ENCODE measurements at regions not wholly inside any gene's neighbourhood (a gene's known extent, or its start where the extent isn't known, plus 50 kb on each side); places are given as distances from the start of the nearest gene placed in this dataset.
"Not testable (repeated sequence)": the region's sequence is repeated elsewhere in the genome, so short reads cannot be mapped to it uniquely, and the experiment has no call there.

DNA sequence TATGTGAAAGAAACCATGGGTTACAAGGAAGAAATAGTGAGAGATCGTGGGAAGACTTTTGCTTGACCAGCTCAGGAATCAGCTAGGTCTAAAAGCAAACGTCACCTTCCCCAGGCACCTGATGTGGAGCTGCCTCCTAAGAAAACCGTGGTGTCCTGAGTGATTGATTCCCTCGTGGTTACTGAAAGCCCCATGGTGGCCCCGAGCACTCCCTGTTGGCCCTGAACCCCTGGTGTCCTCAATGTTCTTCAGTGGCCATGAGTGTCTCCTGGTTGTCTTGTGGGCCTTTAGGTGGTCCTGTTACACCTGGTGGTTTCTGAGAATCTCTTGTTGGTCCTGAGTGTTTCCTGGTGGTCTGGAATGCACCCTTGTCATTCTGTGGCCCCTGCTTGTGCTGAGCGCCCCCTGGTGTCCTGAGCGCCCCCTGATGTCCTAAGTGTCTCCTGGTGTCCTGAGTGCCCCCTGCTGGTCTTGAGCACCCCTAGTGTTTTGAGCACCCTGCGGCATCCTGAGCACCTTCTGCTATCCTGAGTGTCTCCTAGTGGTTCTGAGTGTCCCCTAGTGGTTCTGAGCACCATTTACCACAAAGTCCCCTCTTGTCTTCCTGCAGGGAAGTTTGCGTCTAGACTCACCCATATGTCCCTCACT, 518.7 kb downstream of the TMEM121 start:
- peak; percentile 78 for DNase-seq (ENCODE audit: low spot score)

- DNase-seq (ENCODE audit: low spot score) = no peak
These were observed 525.4 kb downstream of the TMEM121 start for GRCh38 chr14:106051796-106052195.

DNA sequence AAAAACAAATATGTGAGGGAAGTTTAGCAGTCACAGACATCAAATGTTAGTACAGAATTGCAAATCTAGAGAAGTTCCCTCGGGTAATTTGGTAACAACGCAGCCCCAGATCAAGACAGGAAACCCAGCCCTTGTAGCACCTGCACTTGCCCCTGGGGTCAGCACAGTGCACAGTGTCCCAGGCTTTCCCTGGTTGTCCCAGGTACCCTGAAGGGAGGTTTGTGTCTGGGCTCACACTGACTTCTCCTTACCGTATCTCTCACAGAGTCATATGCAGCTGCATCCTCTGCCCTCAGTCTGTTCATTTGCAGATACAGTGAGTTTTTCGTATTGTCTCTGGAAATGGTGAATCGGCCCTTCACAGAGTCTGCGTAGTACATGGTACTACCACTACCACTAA, 528.9 kb downstream of the TMEM121 start:
- no peak for DNase-seq (ENCODE audit: low spot score)

DNA sequence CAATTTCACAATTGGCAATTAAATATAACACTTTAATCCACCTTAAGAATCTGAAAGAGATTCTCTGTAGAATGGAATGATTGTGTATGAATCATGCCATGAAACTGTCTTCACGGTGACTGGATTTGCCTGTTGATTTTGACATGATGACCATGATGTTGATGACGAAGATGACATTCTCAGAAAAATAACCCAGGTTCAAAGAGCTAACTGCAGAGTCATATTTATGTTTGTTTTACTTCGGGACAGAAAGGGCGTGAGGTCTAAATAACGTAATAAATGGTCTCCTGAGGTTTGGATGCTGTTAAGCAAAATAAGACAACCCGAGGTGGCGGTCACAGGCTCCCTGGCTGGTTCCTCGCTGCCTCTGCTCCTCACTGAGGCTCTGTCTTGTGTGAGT, 532.0 kb downstream of the TMEM121 start:
- DNase-seq (ENCODE audit: low spot score) = no peak

DNA sequence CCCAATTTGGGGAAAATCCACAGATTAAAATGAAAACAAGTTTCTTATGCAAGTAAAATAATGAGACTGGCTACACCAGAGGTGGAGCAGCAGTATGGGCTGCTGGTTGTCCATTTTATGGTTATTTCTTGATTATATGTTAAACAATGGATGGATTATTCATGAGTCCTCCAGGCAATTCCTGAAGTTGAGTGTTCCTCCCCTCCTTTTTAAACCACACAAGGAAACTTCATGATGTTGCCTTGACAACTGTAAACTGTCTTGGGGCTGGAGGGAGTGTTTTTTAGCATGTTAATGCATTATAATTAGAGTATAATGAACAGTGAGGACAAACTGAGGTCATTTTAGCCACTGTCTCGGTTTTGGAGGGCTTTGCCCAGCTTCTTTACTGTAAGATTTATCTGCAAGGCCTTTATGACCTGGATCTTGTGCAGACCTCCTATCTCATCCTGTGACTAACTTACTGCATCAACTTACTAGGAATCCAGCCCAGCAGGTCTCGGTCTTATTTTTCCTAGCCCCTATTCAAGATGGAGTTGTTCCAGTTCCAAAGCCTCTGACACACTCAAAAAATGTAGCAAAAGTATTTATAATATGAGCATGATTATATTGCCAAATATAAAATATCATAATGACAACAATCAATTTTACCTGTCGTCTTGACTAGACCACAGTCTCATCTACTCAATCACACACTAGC, 534.0 kb downstream of the TMEM121 start:
- no peak for DNase-seq (ENCODE audit: low spot score)

- peak; percentile 89 for DNase-seq (ENCODE audit: low spot score)
These were observed 535.6 kb downstream of the TMEM121 start for GRCh38 chr14:106061877-106062500.

- no peak for DNase-seq (ENCODE audit: low spot score)
These were observed 536.3 kb downstream of the TMEM121 start for GRCh38 chr14:106062502-106063272.

- DNase-seq (ENCODE audit: low spot score) = no peak
These were observed 541.6 kb downstream of the TMEM121 start for GRCh38 chr14:106067935-106068334.

- no peak for DNase-seq (ENCODE audit: low spot score)
These were observed 543.6 kb downstream of the TMEM121 start for GRCh38 chr14:106069804-106070625.

DNA sequence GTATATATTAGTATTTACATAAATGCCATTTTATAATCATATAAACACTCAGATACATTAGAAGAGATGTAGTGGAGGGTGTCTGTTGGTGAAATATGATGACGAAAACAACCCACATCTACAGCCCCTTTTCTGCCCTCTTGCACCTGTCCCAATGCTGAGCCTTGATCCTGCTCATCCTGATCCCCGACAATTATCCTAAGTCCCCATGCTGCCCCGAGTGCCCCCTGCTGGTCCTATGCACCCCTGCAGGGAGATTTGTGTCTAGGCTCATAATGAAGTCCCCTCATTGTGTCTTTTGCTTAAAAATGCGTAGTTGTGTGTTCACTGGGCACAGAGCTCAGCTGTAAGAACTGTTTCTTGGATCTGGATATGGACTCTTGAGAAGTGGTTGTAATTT, 554.5 kb downstream of the TMEM121 start:
- DNase-seq (ENCODE audit: low spot score) = no peak

DNA sequence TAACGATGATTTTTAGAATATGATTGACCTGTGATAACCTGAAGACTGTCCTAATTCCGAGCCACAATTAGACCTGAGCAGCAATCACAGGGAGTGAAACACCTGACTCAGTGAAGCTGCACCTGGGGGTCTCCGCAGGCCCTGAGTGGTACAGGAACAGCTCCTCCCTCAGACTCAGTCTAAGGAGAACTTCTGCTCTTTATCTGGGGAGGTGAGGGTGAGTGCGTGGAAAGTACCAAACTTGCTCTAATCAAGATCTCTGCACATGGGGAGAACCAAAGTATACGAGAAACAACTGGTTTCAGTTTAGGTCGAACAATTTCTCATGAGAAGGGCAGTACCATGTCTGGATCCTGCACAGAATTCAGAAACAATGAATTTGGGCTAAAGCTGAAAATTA, 555.3 kb downstream of the TMEM121 start:
- not testable (repeated sequence) for DNase-seq (ENCODE audit: low spot score)

DNA sequence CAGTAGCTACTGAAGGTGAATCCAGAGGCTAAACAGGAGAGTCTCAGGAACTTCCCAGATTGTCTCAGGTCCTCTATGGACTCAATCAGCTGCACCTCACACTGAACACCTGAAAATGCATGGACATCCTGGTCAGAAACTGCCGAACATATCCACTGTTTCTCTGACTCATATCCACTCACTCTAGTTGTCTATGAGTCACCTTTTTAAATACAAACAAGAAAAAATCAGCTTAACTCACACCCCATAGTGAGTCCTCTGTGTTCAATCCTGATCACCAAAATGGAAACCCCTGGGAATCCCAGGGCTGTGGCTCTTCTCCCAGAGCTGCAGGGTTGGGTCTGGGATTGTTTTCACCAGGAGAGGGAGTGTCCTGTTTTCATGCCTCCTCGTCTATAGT, 556.7 kb downstream of the TMEM121 start:
- no peak for DNase-seq (ENCODE audit: low spot score)

- DNase-seq (ENCODE audit: low spot score) = no peak
These were observed 561.5 kb downstream of the TMEM121 start for GRCh38 chr14:106087837-106088236.

GRCh38 chr14:106088860-106089259, 562.5 kb downstream of the TMEM121 start:
- not testable (repeated sequence) for DNase-seq (ENCODE audit: low spot score)

DNA sequence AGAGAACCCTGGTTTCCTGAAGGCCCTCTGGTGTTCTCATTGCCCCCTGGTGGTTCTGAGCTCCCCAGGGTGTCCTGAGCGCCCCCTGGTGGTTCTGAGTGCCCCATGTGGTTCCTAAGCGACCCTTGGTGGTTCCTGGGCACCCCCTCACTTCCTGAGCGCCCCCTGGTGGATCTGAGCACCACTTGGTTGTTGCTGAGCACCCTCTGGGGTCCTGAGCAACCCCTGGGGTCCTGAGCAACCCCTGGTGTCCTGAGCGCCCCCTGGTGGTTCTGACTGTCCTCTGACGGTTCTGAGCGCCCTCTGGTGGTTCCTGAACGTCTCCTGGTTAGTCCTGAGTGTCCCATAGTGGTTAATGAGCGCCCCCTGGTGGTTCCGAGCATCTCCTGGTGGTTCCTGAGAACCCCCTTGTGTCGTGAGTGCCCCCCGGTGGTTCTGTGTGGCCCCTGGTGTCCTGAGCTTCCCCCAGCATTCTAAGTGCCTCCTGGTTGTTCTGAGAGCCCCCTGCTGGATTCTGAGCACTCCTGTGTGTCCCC, 568.3 kb downstream of the TMEM121 start:
- DNase-seq (ENCODE audit: low spot score) = peak; percentile 3

- DNase-seq (ENCODE audit: low spot score) = no peak
These were observed 581.3 kb downstream of the TMEM121 start for GRCh38 chr14:106107703-106108102.

DNA sequence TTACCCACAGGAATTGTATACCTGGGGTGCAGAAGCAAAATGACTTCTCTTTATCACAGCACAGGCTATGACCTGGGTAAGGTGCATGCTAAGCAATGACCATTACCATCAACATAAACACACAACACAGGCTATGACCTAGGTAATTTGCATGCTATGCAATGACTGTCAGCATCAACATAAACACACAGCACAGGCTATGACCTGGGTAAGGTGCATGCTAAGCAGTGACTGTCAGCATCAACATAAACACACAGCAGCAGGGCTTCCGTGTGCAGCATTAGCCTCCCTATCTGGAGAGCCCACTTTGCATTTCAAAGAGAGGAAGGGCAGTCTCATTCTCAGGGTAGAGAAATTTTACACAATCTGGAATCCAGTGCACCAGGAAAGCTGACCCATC, 583.0 kb downstream of the TMEM121 start:
- no peak for DNase-seq (ENCODE audit: low spot score)

GRCh38 chr14:106115401-106115800, 589.0 kb downstream of the TMEM121 start:
- DNase-seq (ENCODE audit: low spot score) = no peak

DNA sequence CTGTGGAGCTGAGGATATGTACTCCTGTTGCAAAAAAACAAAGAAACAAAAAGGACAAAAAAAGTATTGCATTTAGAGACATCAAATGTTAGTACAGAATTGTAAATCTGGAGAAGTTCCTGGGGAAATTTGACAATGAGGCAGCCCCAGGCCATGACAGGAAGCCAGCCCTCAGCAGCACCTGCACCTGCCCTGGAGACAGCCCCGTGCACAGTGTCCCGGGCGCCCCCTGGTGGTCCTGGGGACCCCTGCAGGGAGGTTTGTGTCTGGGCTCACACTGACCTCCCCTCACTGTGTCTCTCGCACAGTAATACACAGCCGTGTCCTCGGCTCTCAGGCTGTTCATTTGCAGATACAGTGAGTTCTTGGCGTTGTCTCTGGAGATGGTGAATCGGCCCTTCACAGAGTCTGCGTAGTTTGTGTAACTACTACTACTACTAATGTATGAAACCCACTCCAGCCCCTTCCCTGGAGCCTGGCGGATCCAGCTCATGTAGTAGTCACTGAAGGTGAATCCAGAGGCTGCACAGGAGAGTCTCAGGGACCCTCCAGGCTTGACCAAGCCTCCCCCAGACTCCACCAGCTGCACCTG, 590.1 kb downstream of the TMEM121 start:
- not testable (repeated sequence) for DNase-seq (ENCODE audit: low spot score)

DNA sequence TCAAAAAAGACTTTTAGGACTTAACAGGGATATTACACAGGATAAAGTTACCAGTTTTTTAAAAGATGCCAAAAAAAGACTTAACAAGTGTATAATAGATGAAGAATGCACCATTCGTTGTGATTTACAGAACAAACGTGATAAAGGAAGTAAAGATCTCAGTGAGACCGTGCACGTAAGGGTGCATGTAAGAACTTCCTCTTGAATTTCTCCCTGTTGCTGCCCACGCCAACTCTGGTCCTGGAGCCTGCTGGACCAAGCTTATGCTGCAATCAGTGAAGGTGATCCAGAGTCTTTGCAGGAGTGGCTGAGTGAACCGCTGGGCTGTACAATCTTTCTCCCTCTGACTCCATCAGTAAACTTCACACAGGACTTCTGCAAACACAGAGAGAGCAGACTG, 593.7 kb downstream of the TMEM121 start:
- no peak for DNase-seq (ENCODE audit: low spot score)

DNA sequence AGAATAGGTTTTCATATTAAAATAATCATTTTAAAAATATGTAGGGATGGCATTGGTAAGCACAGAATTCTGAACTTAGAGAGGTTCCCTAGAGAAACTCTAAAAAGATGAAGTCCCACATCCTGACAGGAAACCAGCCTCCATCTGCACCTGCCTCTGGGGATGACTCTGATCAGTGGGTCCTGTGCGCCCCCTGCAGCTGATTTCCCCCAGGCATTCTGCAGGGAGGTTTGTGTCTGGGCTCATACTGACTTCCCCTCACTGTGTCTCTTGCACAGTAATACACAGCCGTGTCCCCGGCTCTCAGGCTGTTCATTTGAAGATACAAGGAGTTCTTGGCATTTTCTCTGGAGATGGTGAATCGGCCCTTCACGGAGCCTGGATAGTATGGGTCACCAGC, 602.9 kb downstream of the TMEM121 start:
- DNase-seq (ENCODE audit: low spot score) = peak; percentile 62

Data from CD4-positive, alpha-beta T cell treated with Interleukin-6 at 100 ng/mL for 8 hours (primary cell).